ENCODE measurements at regions not wholly inside any gene's neighbourhood (a gene's known extent, or its start where the extent isn't known, plus 50 kb on each side); places are given as distances from the start of the nearest gene placed in this dataset.

DNA sequence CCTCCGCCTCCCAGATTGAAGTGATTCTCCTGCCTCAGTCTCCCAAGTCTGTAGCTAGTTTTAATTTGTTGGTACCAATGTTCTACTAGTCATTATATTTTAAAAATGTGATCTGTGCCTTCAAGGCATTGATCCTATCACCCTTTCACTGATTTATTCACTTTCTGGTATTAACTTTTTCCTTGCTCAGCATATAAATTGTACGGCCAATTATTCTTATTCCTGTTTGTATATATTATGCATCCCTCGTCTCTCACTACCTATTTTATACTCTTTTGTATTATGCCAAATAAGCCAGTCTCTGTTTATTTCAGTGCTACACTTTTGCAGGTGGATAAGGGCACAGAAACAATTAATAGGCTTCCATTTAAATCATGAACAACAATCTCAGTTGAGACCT, 620.2 kb upstream of the BCHE start:
- H3K27me3 ChIP-seq (ENCODE audit: control insufficient read depth, insufficient read depth, low read length): no peaks in the 10 kb centered on the region
- H3K4me3 ChIP-seq (replicated peaks in 1 of 4; ENCODE audit: control extremely low read depth in 1 of 4, insufficient read depth in 1 of 4, low read depth in 3 of 4, low read length in 4 of 4): no peak overlapping the region
- H3K79me2 ChIP-seq (ENCODE audit: control insufficient read depth, insufficient read depth, low read length): no peaks in the 10 kb centered on the region
- no peaks in the 10 kb centered on the region for H3K9me3 ChIP-seq (ENCODE audit: control insufficient read depth, insufficient read depth, low read depth, low read length)
- H4K20me1 ChIP-seq (ENCODE audit: control insufficient read depth, extremely low read depth, insufficient read depth, low read length): no peaks in the 10 kb centered on the region
- H3K9ac ChIP-seq (ENCODE audit: insufficient read depth, low read length): no peak overlapping the region
- no peak overlapping the region for H3K4me2 ChIP-seq (ENCODE audit: extremely low read depth, insufficient read depth, low read length)
- no peak overlapping the region for H3K27ac ChIP-seq (ENCODE audit: insufficient read depth, low read length)
- H2AFZ ChIP-seq (ENCODE audit: low read length): no peak overlapping the region
- H3K36me3 ChIP-seq (ENCODE audit: control insufficient read depth, insufficient read depth, low read length): no peaks in the 10 kb centered on the region
- H3K4me1 ChIP-seq (ENCODE audit: control insufficient read depth, extremely low read depth, insufficient read depth, low read length): no peaks in the 10 kb centered on the region
- DNase-seq (ENCODE audit: low read depth in 2 of 2): no peak
- TF ChIP-seq EZH2 (IDR thresholded peaks at IDR 0.05; ENCODE audit: low read length, missing control alignments): no peak

DNA sequence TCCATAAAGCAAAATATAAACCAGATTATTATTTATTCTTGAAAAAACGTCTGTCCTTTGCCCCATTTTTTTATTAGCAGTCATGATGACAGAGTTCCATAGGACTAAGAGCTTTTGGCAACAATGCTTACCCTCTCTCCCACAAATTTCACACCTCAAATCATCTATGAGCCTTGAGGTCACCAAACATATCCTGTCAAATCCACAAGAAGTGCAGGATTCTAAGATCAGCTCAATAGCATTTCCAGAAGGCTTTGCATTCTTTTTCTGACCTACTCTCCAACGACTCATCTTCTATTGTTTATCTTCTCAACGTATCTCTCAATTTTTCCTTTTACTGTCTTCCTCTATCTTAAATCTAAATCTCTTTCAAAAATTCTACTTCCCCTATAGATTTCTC, 619.1 kb upstream of the BCHE start:
- H3K27me3 ChIP-seq (ENCODE audit: control insufficient read depth, insufficient read depth, low read length): no peaks in the 10 kb centered on the region
- H3K27ac ChIP-seq (ENCODE audit: insufficient read depth, low read length): no peak overlapping the region
- no peak overlapping the region for H3K9ac ChIP-seq (ENCODE audit: insufficient read depth, low read length)
- no peak overlapping the region for H3K4me3 ChIP-seq (replicated peaks in 1 of 4; ENCODE audit: control extremely low read depth in 1 of 4, insufficient read depth in 1 of 4, low read depth in 3 of 4, low read length in 4 of 4)
- TF ChIP-seq EZH2 (IDR thresholded peaks at IDR 0.05; ENCODE audit: low read length, missing control alignments): no peak
- TF ChIP-seq, protein P1, sequence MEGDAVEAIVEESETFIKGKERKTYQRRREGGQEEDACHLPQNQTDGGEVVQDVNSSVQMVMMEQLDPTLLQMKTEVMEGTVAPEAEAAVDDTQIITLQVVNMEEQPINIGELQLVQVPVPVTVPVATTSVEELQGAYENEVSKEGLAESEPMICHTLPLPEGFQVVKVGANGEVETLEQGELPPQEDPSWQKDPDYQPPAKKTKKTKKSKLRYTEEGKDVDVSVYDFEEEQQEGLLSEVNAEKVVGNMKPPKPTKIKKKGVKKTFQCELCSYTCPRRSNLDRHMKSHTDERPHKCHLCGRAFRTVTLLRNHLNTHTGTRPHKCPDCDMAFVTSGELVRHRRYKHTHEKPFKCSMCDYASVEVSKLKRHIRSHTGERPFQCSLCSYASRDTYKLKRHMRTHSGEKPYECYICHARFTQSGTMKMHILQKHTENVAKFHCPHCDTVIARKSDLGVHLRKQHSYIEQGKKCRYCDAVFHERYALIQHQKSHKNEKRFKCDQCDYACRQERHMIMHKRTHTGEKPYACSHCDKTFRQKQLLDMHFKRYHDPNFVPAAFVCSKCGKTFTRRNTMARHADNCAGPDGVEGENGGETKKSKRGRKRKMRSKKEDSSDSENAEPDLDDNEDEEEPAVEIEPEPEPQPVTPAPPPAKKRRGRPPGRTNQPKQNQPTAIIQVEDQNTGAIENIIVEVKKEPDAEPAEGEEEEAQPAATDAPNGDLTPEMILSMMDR (conservative IDR thresholded peaks at IDR 0.05 in 1 of 2, IDR thresholded peaks at IDR 0.05 in 1 of 2; ENCODE audit: low read depth in 1 of 2, low read length in 2 of 2): no peak
- H3K4me2 ChIP-seq (ENCODE audit: extremely low read depth, insufficient read depth, low read length): no peak overlapping the region
- H3K79me2 ChIP-seq (ENCODE audit: control insufficient read depth, insufficient read depth, low read length): no peaks in the 10 kb centered on the region
- no peaks in the 10 kb centered on the region for H3K9me3 ChIP-seq (ENCODE audit: control insufficient read depth, insufficient read depth, low read depth, low read length)
- H3K36me3 ChIP-seq (ENCODE audit: control insufficient read depth, insufficient read depth, low read length): no peaks in the 10 kb centered on the region
- H3K4me1 ChIP-seq (ENCODE audit: control insufficient read depth, extremely low read depth, insufficient read depth, low read length): no peaks in the 10 kb centered on the region
- H4K20me1 ChIP-seq (ENCODE audit: control insufficient read depth, extremely low read depth, insufficient read depth, low read length): no peaks in the 10 kb centered on the region
- DNase-seq (ENCODE audit: low read depth in 2 of 2): peak in 1 of 2 donors; percentile 38
- no peak overlapping the region for H2AFZ ChIP-seq (ENCODE audit: low read length)

DNA sequence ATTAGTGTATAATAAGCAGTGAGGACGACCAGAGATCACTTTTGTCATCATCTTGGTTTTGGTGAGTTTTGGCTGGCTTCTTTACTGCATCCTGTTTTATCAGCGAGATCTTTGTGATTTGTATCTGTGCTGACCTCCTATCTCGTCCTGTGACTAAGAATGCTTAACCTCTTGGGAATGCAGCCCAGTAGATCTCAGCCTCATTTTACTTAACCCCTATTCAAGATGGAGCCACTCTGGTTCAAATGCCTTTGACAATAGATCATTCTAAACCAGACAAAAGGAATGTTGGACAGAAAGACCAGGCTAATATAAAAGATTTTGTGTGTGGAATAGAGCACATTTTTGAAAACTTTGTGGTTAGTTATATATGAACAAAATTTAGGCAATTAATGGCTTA, 618.5 kb upstream of the BCHE start:
- Histone ChIP-seq H2AFZ (ENCODE audit: low read length) (no peak overlapping the region), H3K4me2 (ENCODE audit: extremely low read depth, insufficient read depth, low read length) (no peak overlapping the region), H3K9ac (ENCODE audit: insufficient read depth, low read length) (no peak overlapping the region), H3K79me2 (ENCODE audit: control insufficient read depth, insufficient read depth, low read length) (no peaks in the 10 kb centered on the region), H4K20me1 (ENCODE audit: control insufficient read depth, extremely low read depth, insufficient read depth, low read length) (no peaks in the 10 kb centered on the region), H3K4me3 (replicated peaks in 1 of 4; ENCODE audit: control extremely low read depth in 1 of 4, insufficient read depth in 1 of 4, low read depth in 3 of 4, low read length in 4 of 4) (no peak overlapping the region), H3K9me3 (ENCODE audit: control insufficient read depth, insufficient read depth, low read depth, low read length) (no peaks in the 10 kb centered on the region), H3K36me3 (ENCODE audit: control insufficient read depth, insufficient read depth, low read length) (no peaks in the 10 kb centered on the region), H3K27ac (ENCODE audit: insufficient read depth, low read length) (no peak overlapping the region), H3K27me3 (ENCODE audit: control insufficient read depth, insufficient read depth, low read length) (no peaks in the 10 kb centered on the region), H3K4me1 (ENCODE audit: control insufficient read depth, extremely low read depth, insufficient read depth, low read length) (no peaks in the 10 kb centered on the region)
- TF ChIP-seq, protein P1 (conservative IDR thresholded peaks at IDR 0.05 in 1 of 2, IDR thresholded peaks at IDR 0.05 in 1 of 2; ENCODE audit: low read depth in 1 of 2, low read length in 2 of 2): no peak
- TF ChIP-seq EZH2 (IDR thresholded peaks at IDR 0.05; ENCODE audit: low read length, missing control alignments): no peak
- peak in 1 of 2 donors; percentile 74 for DNase-seq (ENCODE audit: low read depth in 2 of 2)
